Frontal cortex (tissue), 3 donors: ENCODE measurements at regions not wholly inside any gene's neighbourhood (a gene's known extent, or its start where the extent isn't known, plus 50 kb on each side); places are given as distances from the start of the nearest gene placed in this dataset.
"Not testable (repeated sequence)": the region's sequence is repeated elsewhere in the genome, so short reads cannot be mapped to it uniquely, and the experiment has no call there.

ENCODE experiments used
- DNase-seq, 2 donors: peaks; one replicate each; pipeline ENCODE4 v3.0.0; 2012; ENCODE audit warnings: low spot score in 2 of 2
- FAIRE-seq: peaks from 2 replicates; lab custom pipeline; 2012; peaks lifted over from hg19 to GRCh38; lab: Jason Lieb, UNC
- donor health status: control.
- donor health status: control.
- donor health status: control.

- FAIRE-seq (no peak), DNase-seq (no peak)
Measured at GRCh38 chr7:86391813-86392212, 251.9 kb upstream of the GRM3 start.

GRCh38 chr7:86375602-86376001 lies 268.1 kb upstream of the GRM3 start:
- DNase-seq, FAIRE-seq: not testable (repeated sequence)

- FAIRE-seq: no peak
- DNase-seq: no peak
Measured at GRCh38 chr7:86372262-86372661, 271.4 kb upstream of the GRM3 start.

GRCh38 chr7:86366946-86367345 lies 276.8 kb upstream of the GRM3 start:
- DNase-seq (no peak), FAIRE-seq (no peak)

GRCh38 chr7:86340407-86340806 lies 303.3 kb upstream of the GRM3 start:
- not testable (repeated sequence) for DNase-seq, FAIRE-seq

- FAIRE-seq: no peak
Measured at GRCh38 chr7:86339051-86339450, 304.7 kb upstream of the GRM3 start.

GRCh38 chr7:86328801-86329433 lies 314.8 kb upstream of the GRM3 start:
- FAIRE-seq: no peak
- DNase-seq: no peak

More at GRCh38 chr7:86339051-86339450, 304.7 kb upstream of the GRM3 start:
- DNase-seq: no peak

GRCh38 chr7:86326847-86327246 lies 316.9 kb upstream of the GRM3 start:
- FAIRE-seq (no peak), DNase-seq (no peak)

- DNase-seq (no peak), FAIRE-seq (no peak)
Measured at GRCh38 chr7:86320889-86321288, 322.8 kb upstream of the GRM3 start.

GRCh38 chr7:86320341-86320740 lies 323.4 kb upstream of the GRM3 start:
- DNase-seq (no peak), FAIRE-seq (no peak)

- DNase-seq: no peak
- no peak for FAIRE-seq
Measured at GRCh38 chr7:86313842-86314241, 329.9 kb upstream of the GRM3 start.

- FAIRE-seq: no peak
- no peak for DNase-seq
Measured at GRCh38 chr7:86301301-86301700, 342.4 kb upstream of the GRM3 start.

GRCh38 chr7:86295526-86295925 lies 348.2 kb upstream of the GRM3 start:
- FAIRE-seq: no peak
- DNase-seq: no peak

- DNase-seq: no peak
- no peak for FAIRE-seq
Measured at GRCh38 chr7:86282014-86282682, 361.6 kb upstream of the GRM3 start.

- no peak for FAIRE-seq
- no peak for DNase-seq
Measured at GRCh38 chr7:86280150-86280549, 363.6 kb upstream of the GRM3 start.

GRCh38 chr7:86262781-86263180 lies 380.9 kb upstream of the GRM3 start:
- DNase-seq (no peak), FAIRE-seq (no peak)

GRCh38 chr7:86257894-86258293 lies 385.8 kb upstream of the GRM3 start:
- FAIRE-seq: no peak
- no peak for DNase-seq

GRCh38 chr7:86252406-86252805 lies 391.3 kb upstream of the GRM3 start:
- DNase-seq (no peak), FAIRE-seq (no peak)

GRCh38 chr7:86248977-86249376 lies 394.7 kb upstream of the GRM3 start:
- DNase-seq (no peak), FAIRE-seq (no peak)

GRCh38 chr7:86243171-86243570 lies 400.5 kb upstream of the GRM3 start:
- no peak for FAIRE-seq
- no peak for DNase-seq

GRCh38 chr7:86226191-86226590 lies 417.5 kb upstream of the GRM3 start:
- FAIRE-seq (no peak), DNase-seq (no peak)

GRCh38 chr7:86222806-86223205 lies 420.9 kb upstream of the GRM3 start:
- FAIRE-seq (no peak), DNase-seq (no peak)
